Amniotic stem cell (primary cell): ENCODE measurements at regions not wholly inside any gene's neighbourhood (a gene's known extent, or its start where the extent isn't known, plus 50 kb on each side); places are given as distances from the start of the nearest gene placed in this dataset.
"Not testable (repeated sequence)": the region's sequence is repeated elsewhere in the genome, so short reads cannot be mapped to it uniquely, and the experiment has no call there.

ENCODE experiments used
- DNase-seq: peaks from one replicate; lab custom pipeline; 2025; lab: John Stamatoyannopoulos, UW

GRCh38 chr13:80550971-80551441 is 210.1 kb upstream of the SPRY2 start:
- no peak for DNase-seq

GRCh38 chr13:80548915-80549314 is 208.0 kb upstream of the SPRY2 start:
- no peak for DNase-seq

GRCh38 chr13:80547885-80548825 is 207.2 kb upstream of the SPRY2 start:
- DNase-seq: no peak

- DNase-seq: no peak
Observed at GRCh38 chr13:80547341-80547740, 206.4 kb upstream of the SPRY2 start.

- no peak for DNase-seq
Observed at GRCh38 chr13:80533175-80533574, 192.2 kb upstream of the SPRY2 start.

- no peak for DNase-seq
Observed at GRCh38 chr13:80530902-80531301, 190.0 kb upstream of the SPRY2 start.

GRCh38 chr13:80530191-80530590 is 189.3 kb upstream of the SPRY2 start:
- DNase-seq: no peak

- DNase-seq: no peak
Observed at GRCh38 chr13:80529734-80530133, 188.8 kb upstream of the SPRY2 start.

GRCh38 chr13:80528733-80529132 is 187.8 kb upstream of the SPRY2 start:
- DNase-seq: no peak

GRCh38 chr13:80527400-80527799 is 186.5 kb upstream of the SPRY2 start:
- no peak for DNase-seq

GRCh38 chr13:80524447-80525215 is 183.7 kb upstream of the SPRY2 start:
- DNase-seq: no peak

- no peak for DNase-seq
Observed at GRCh38 chr13:80523134-80523533, 182.2 kb upstream of the SPRY2 start.

- not testable (repeated sequence) for DNase-seq
Observed at GRCh38 chr13:80522463-80522862, 181.5 kb upstream of the SPRY2 start.

GRCh38 chr13:80516818-80517348 is 176.0 kb upstream of the SPRY2 start:
- no peak for DNase-seq

GRCh38 chr13:80515296-80515695 is 174.4 kb upstream of the SPRY2 start:
- DNase-seq: no peak

GRCh38 chr13:80513196-80513595 is 172.3 kb upstream of the SPRY2 start:
- DNase-seq: no peak

GRCh38 chr13:80510686-80511085 is 169.8 kb upstream of the SPRY2 start:
- DNase-seq: no peak

GRCh38 chr13:80509264-80509663 is 168.3 kb upstream of the SPRY2 start:
- DNase-seq: no peak

GRCh38 chr13:80508031-80508430 is 167.1 kb upstream of the SPRY2 start:
- DNase-seq: no peak

- no peak for DNase-seq
Observed at GRCh38 chr13:80504453-80504852, 163.5 kb upstream of the SPRY2 start.

GRCh38 chr13:80502359-80502758 is 161.4 kb upstream of the SPRY2 start:
- DNase-seq: no peak

GRCh38 chr13:80501556-80501955 is 160.6 kb upstream of the SPRY2 start:
- no peak for DNase-seq
